Peyer's patch (tissue), 4 donors: ENCODE measurements at regions not wholly inside any gene's neighbourhood (a gene's known extent, or its start where the extent isn't known, plus 50 kb on each side); places are given as distances from the start of the nearest gene placed in this dataset.
"Not testable (repeated sequence)": the region's sequence is repeated elsewhere in the genome, so short reads cannot be mapped to it uniquely, and the experiment has no call there.

ENCODE experiments used
- DNase-seq, 3 donors: peaks; one replicate each; pipeline ENCODE4 v3.0.0-alpha.2; 2017 to 2019
- H3K27ac ChIP-seq, 4 donors: fragments of 200-600 bp; sonication (generic); one replicate each; pipeline ENCODE4 v1.5.1; 2016 to 2019
- H3K27me3 ChIP-seq, 2 donors: fragments of 200-600 bp; sonication (generic); one replicate each; pipeline ENCODE4 v1.5.1; 2019
- H3K36me3 ChIP-seq, 3 donors: fragments of 200-600 bp; sonication (generic); one replicate each; pipeline ENCODE4 v1.5.1; 2016 to 2019
- H3K4me1 ChIP-seq, 4 donors: fragments of 200-600 bp; sonication (generic); one replicate each; pipeline ENCODE4 v1.5.1; 2016 to 2019
- H3K4me3 ChIP-seq, 4 donors: fragments of 200-600 bp; sonication (generic); 1 replicate in 3 of 4; 2 replicates in 1 of 4; pipeline ENCODE4 v1.5.1; 2016 to 2019; ENCODE audit warnings: mild to moderate bottlenecking in 1 of 4
- H3K9me3 ChIP-seq, 4 donors: fragments of 200-600 bp; sonication (generic); one replicate each; pipeline ENCODE4 v1.5.1; 2016 to 2019; ENCODE audit warnings: mild to moderate bottlenecking in 1 of 4
- CTCF ChIP-seq, 6 experiments: fragments of 450-650 bp in 4 of 6; fragments of 200-600 bp in 2 of 6; sonication (generic) in 1 of 6; IDR thresholded peaks; one replicate each; pipeline ENCODE4 v1.5.1; 2017 to 2019; ENCODE audit warnings: antibody characterized with exemption in 6 of 6, mild to moderate bottlenecking in 3 of 6, moderate library complexity in 1 of 6
- POLR2A ChIP-seq, 2 donors: fragments of 450-650 bp; IDR thresholded peaks; one replicate each; pipeline ENCODE4 v1.5.1; 2017; ENCODE audit warnings: antibody characterized with exemption in 2 of 2, mild to moderate bottlenecking in 2 of 2, moderate library complexity in 2 of 2
- small RNA-seq, 2 donors: library from RNA; depleted of rRNA; stranded (forward); fragments of <200 nt; gene quantifications; one replicate each; pipeline ENCODE3, GENCODE V24; 2016

- H3K27ac ChIP-seq = peak overlapping the region in 1 of 4 donors; percentile 5
- H3K36me3 ChIP-seq = no peaks in the 10 kb centered on the region
- DNase-seq = no peak
Observed at GRCh38 chr10:113496111-113497109, 56.4 kb upstream of the HABP2 start.

GRCh38 chr10:113497198-113497597 lies 55.7 kb upstream of the HABP2 start:
- Histone ChIP-seq H3K27me3 (no peaks in the 10 kb centered on the region), H3K9me3 (no peaks in the 10 kb centered on the region), H3K27ac (peak overlapping the region in 1 of 4 donors; percentile 5), H3K4me1 (peaks cover 0 to 4% (median 0%) of the 10 kb centered on the region in 4 donors), H3K36me3 (no peaks in the 10 kb centered on the region), H3K4me3 (no peak overlapping the region)
- no peak for DNase-seq
- TF ChIP-seq CTCF (IDR thresholded peaks at IDR 0.05) (no peak), POLR2A (IDR thresholded peaks at IDR 0.05) (no peak)

More at GRCh38 chr10:113496111-113497109, 56.4 kb upstream of the HABP2 start:
- H3K4me3 ChIP-seq = no peak overlapping the region
- peaks cover 0 to 4% (median 0%) of the 10 kb centered on the region in 4 donors for H3K4me1 ChIP-seq
- TF ChIP-seq POLR2A (IDR thresholded peaks at IDR 0.05) (no peak), CTCF (IDR thresholded peaks at IDR 0.05) (no peak)
- H3K9me3 ChIP-seq = no peaks in the 10 kb centered on the region
- no peaks in the 10 kb centered on the region for H3K27me3 ChIP-seq

- Histone ChIP-seq H3K9me3 (no peaks in the 10 kb centered on the region), H3K36me3 (no peaks in the 10 kb centered on the region), H3K27ac (no peak overlapping the region), H3K4me3 (no peak overlapping the region), H3K27me3 (no peaks in the 10 kb centered on the region), H3K4me1 (peaks cover 0 to 4% (median 0%) of the 10 kb centered on the region in 4 donors)
- TF ChIP-seq CTCF (IDR thresholded peaks at IDR 0.05) = no peak
- TF ChIP-seq POLR2A (IDR thresholded peaks at IDR 0.05) = no peak
- no peak for DNase-seq
Observed at GRCh38 chr10:113498997-113499396, 53.9 kb upstream of the HABP2 start.

- Histone ChIP-seq H3K4me1 (peaks cover 0 to 4% (median 0%) of the 10 kb centered on the region in 4 donors), H3K27ac (no peak overlapping the region), H3K4me3 (no peak overlapping the region), H3K27me3 (no peaks in the 10 kb centered on the region), H3K36me3 (no peaks in the 10 kb centered on the region), H3K9me3 (no peaks in the 10 kb centered on the region)
- TF ChIP-seq POLR2A (IDR thresholded peaks at IDR 0.05) (no peak), CTCF (IDR thresholded peaks at IDR 0.05) (no peak)
- DNase-seq = no peak
Observed at GRCh38 chr10:113499806-113500205, 53.0 kb upstream of the HABP2 start.

- H3K9me3 ChIP-seq, H3K4me3 ChIP-seq, H3K4me1 ChIP-seq, H3K36me3 ChIP-seq, H3K27me3 ChIP-seq, DNase-seq, H3K27ac ChIP-seq: not testable (repeated sequence)
Observed at GRCh38 chr10:113501031-113501430, 51.8 kb upstream of the HABP2 start.

Small RNA genes in the stretch of these regions (small RNA-seq; reads per million reads assigned to genes)
- 0 reads per million in 2 donors for gene RNU7-165P
